ENCODE measurements at regions not wholly inside any gene's neighbourhood (a gene's known extent, or its start where the extent isn't known, plus 50 kb on each side); places are given as distances from the start of the nearest gene placed in this dataset.

DNA sequence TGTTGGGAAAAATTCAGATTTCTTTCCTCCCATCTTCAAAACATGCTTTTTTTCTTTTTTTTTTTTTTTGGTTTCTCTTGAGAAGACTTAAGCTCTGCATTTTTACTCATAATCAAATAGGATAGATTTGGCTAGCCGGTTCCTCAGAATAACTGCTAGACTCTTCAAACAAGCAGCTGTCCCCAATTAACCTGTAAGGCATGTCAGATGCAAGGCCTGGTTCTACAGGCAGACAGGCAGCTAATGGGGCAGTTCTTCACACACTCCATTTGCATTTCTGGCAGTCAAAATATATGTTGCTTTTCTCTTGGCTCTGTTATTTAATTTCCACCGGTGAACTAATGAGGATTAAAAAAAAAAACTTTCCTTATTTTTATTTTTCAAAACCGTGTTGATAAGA, 228.0 kb upstream of the ATP2B1 start:
- DNase-seq (ENCODE audit: extremely low spot score): no peak
- Histone ChIP-seq H3K4me3 (ENCODE audit: low read depth, low read length) (no peak overlapping the region), H3K27ac (ENCODE audit: low read depth) (no peak overlapping the region), H3K36me3 (ENCODE audit: insufficient read depth) (no peaks in the 10 kb centered on the region), H3K4me1 (ENCODE audit: insufficient read depth) (peaks cover 2% of the 10 kb centered on the region)
- WGBS: 58% methylated on average over 3 of the region's 3 CpGs

DNA sequence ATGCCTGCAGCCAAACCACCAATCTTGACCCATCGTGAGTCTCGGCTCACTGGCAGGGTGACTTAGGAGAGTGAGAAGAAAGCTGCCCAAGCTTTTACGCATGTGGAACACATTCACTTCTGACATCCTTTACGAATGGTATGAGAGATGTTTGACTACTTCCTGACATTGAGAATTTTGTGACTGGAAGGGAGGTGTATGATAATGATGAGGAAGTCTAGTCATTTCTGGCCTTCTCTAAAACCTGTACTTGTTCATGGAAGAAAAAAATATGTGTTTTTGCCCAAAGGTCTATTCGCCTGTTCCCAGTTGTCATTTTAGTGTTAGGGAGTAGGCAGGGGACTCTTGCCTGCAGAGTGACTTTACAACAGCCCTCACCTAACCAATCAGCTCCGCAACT, 227.2 kb upstream of the ATP2B1 start:
- no peak for DNase-seq (ENCODE audit: extremely low spot score)
- Histone ChIP-seq H3K4me3 (ENCODE audit: low read depth, low read length) (no peak overlapping the region), H3K4me1 (ENCODE audit: insufficient read depth) (no peaks in the 10 kb centered on the region), H3K36me3 (ENCODE audit: insufficient read depth) (no peaks in the 10 kb centered on the region), H3K27ac (ENCODE audit: low read depth) (no peak overlapping the region)
- 89% methylated on average over 6 of the region's 6 CpGs for WGBS

DNA sequence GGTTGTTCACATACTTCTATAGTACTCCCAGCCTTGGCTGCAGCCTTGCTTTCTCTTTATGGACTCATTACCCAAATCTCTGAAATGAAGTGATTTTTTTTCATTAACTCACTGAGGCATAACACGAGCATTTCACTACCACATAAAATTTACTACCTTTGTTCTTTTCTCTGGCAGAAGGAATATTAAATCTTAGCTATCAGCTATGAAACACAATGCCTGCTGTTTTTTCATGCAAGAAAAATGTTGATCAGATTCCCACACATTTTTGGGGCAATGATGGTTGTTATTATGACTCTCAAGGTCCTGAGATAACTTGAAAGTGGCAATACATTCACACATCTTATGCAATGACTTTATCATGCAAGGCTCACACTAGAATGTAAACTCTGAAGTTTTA, 225.3 kb upstream of the ATP2B1 start:
- 73% methylated on average over 1 of the region's 1 CpG for WGBS
- H3K4me1 ChIP-seq (ENCODE audit: insufficient read depth): no peaks in the 10 kb centered on the region
- no peak for DNase-seq (ENCODE audit: extremely low spot score)
- no peaks in the 10 kb centered on the region for H3K36me3 ChIP-seq (ENCODE audit: insufficient read depth)
- no peak overlapping the region for H3K4me3 ChIP-seq (ENCODE audit: low read depth, low read length)
- no peak overlapping the region for H3K27ac ChIP-seq (ENCODE audit: low read depth)

DNA sequence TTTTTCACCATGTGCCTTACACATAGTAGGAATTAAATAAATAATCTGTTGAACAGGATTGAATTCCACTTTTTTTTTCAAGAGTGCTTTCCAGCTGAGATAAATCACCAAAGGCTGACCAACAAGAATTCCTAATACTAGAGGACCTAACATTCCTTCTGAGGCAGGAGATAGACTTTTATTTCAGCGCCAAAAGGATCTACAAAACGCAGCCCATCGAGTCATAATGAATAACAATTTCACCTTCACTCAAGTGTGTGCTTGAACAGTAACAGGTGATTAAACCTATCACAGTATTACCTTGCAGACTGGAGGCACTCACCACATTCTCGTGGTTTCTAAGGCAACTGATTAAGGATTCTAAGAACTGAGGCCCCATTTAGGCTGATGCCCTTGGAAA, 224.3 kb upstream of the ATP2B1 start:
- no peak for DNase-seq (ENCODE audit: extremely low spot score)
- no peaks in the 10 kb centered on the region for H3K36me3 ChIP-seq (ENCODE audit: insufficient read depth)
- no peaks in the 10 kb centered on the region for H3K4me1 ChIP-seq (ENCODE audit: insufficient read depth)
- H3K4me3 ChIP-seq (ENCODE audit: low read depth, low read length): no peak overlapping the region
- H3K27ac ChIP-seq (ENCODE audit: low read depth): no peak overlapping the region
- 80% methylated on average over 4 of the region's 4 CpGs for WGBS

DNA sequence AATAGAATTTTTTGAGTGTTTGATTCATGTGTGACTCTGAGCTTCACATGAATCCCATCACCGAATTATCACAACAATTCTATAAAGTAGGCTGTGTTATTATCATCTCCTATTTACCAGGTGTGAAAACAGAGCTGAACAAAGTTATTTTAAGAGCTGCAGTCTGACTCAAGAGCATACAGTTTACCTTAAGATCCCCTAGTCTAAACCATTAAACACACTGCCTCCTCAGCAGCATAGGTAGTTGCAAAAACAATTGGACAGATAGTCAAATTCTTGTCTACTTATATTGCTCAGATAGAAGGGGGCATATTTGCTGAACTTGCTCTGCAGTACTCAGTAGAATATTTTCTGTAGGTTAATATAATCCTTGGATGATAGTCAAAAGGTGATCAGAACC, 219.8 kb upstream of the ATP2B1 start:
- H3K27ac ChIP-seq (ENCODE audit: low read depth): no peak overlapping the region
- no peak for DNase-seq (ENCODE audit: extremely low spot score)
- WGBS: 92% methylated on average over 1 of the region's 1 CpG

DNA sequence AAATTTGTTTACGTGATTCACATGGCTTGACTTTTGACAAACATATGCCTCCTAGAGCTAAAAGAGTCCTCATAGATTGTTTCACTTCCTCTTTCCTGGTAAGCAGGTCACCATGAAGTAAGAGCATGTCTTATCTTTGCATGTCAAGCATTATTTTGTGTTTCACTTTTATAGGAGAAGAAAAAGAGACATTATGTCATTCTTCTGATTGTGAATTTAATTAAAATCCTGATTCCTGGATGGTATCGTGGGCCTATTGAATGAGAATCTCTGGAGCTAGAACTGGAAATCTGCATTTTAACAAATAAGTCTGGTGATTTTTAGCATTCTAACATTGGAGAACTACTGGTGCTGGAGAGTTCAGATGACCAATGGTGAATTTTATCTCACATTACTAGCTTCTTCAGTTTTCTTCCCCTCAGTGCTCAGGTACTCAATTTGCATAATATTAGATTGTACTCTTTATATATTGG, 218.6 kb upstream of the ATP2B1 start:
- 88% methylated on average over 2 of the region's 2 CpGs for WGBS
- no peak overlapping the region for H3K4me3 ChIP-seq (ENCODE audit: low read depth, low read length)

More for the DNA sequence above, 219.8 kb upstream of the ATP2B1 start:
- Histone ChIP-seq H3K4me1 (ENCODE audit: insufficient read depth) (no peaks in the 10 kb centered on the region), H3K36me3 (ENCODE audit: insufficient read depth) (no peaks in the 10 kb centered on the region), H3K4me3 (ENCODE audit: low read depth, low read length) (no peak overlapping the region)

DNA sequence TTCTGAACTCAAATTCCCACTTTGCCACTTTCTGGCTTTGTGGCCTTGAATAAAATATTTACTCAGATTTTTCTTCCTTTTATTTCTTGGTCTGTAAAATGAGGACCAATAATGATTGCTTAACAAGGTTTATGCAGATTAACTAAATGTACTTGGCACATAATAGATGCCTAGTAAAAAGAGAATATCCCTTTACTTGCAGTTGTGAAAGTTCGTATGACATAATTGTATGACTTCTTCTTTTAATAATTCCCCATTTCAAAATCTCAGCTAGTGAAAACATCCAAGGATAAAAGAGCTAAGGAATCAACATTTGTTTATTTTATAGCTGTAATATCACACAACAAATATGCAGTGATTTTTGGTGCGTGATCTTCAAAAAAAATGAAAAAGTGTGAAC, 215.6 kb upstream of the ATP2B1 start:
- DNase-seq (ENCODE audit: extremely low spot score): no peak
- Histone ChIP-seq H3K36me3 (ENCODE audit: insufficient read depth) (no peaks in the 10 kb centered on the region), H3K4me1 (ENCODE audit: insufficient read depth) (no peaks in the 10 kb centered on the region), H3K27ac (ENCODE audit: low read depth) (no peak overlapping the region), H3K4me3 (ENCODE audit: low read depth, low read length) (no peak overlapping the region)
- WGBS: 71% methylated on average over 2 of the region's 2 CpGs

More for the DNA sequence above, 218.6 kb upstream of the ATP2B1 start:
- Histone ChIP-seq H3K27ac (ENCODE audit: low read depth) (no peak overlapping the region), H3K36me3 (ENCODE audit: insufficient read depth) (no peaks in the 10 kb centered on the region), H3K4me1 (ENCODE audit: insufficient read depth) (no peaks in the 10 kb centered on the region)
- no peak for DNase-seq (ENCODE audit: extremely low spot score)

DNA sequence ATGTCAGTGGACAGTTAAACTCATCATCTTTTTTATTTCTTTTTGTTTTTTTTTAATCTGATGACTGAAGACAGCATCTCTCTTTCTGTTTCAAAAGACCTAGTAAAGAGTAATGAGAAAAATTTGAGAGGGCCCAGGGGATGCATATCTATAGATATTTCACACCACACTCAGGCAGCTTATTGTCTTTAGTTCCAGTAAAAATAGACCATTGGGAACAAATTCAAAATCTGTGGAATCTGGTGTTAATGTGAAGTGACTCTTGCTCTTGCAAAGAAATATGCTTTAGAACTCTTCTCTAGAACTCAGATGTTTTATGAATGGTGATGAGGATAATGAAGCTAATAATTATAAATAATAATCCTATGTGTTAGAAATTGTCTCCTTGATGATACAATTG, 214.5 kb upstream of the ATP2B1 start:
- no peak for DNase-seq (ENCODE audit: extremely low spot score)
- H3K36me3 ChIP-seq (ENCODE audit: insufficient read depth): no peaks in the 10 kb centered on the region

DNA sequence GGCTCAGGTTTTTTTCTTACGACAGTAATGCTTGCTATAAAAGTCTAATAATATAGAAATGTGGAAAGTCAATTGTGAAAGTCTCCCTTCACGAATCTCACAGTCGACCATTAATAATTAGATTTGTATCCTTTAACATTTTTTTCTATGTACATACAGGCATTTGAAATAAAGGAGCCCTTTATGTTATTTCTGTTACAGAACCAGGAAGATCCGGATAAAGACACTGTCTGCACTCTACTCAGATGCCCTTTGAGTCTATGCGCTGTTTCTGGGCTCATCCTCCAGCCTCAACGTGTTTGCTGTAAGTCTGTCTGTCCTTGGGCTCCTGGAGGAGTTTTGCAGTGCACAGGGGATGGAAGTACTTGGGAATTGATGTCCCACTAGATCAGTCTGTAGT, 212.2 kb upstream of the ATP2B1 start:
- DNase-seq (ENCODE audit: extremely low spot score): no peak
- Histone ChIP-seq H3K4me1 (ENCODE audit: insufficient read depth) (no peaks in the 10 kb centered on the region), H3K4me3 (ENCODE audit: low read depth, low read length) (no peak overlapping the region), H3K27ac (ENCODE audit: low read depth) (no peak overlapping the region), H3K36me3 (ENCODE audit: insufficient read depth) (no peaks in the 10 kb centered on the region)
- 85% methylated on average over 6 of the region's 6 CpGs for WGBS

More for the DNA sequence above, 214.5 kb upstream of the ATP2B1 start:
- no peak overlapping the region for H3K27ac ChIP-seq (ENCODE audit: low read depth)
- H3K4me3 ChIP-seq (ENCODE audit: low read depth, low read length): no peak overlapping the region
- no peaks in the 10 kb centered on the region for H3K4me1 ChIP-seq (ENCODE audit: insufficient read depth)

DNA sequence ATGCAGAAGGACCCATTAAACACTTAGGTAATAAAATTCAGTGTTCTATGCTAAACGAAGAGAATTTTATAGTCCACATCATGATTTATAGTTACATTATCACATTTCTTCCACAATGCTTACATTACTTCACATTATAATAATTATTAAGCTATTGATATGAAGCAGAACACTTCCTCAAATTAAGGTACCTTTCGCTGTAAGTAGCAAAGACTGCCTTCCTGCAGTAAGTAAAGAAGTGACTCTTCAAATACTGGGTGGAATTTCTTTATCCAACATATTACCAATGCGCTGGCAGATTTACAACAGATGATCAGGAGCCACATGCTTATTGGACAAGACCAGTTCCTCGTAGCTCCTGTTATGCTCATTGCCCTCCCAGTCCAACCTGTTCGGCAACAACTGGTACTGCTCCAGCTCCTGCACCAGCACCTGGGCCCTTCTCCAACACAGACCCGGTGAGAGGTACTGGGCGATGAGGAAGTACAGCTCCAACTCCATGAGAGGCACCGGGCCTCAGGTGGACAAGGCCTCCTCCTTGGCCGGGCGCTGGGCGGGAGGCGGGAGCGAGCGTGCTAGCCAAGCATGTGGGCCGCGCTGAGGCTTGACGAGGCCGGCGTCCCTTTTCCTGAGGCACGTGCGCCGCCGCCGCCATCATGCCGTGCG, 210.7 kb upstream of the ATP2B1 start:
- DNase-seq (ENCODE audit: extremely low spot score): peak; percentile 60
- Histone ChIP-seq H3K4me1 (ENCODE audit: insufficient read depth) (no peaks in the 10 kb centered on the region), H3K36me3 (ENCODE audit: insufficient read depth) (no peaks in the 10 kb centered on the region), H3K27ac (ENCODE audit: low read depth) (no peak overlapping the region), H3K4me3 (ENCODE audit: low read depth, low read length) (no peak overlapping the region)
- WGBS: 95% methylated on average over 26 of the region's 26 CpGs

DNA sequence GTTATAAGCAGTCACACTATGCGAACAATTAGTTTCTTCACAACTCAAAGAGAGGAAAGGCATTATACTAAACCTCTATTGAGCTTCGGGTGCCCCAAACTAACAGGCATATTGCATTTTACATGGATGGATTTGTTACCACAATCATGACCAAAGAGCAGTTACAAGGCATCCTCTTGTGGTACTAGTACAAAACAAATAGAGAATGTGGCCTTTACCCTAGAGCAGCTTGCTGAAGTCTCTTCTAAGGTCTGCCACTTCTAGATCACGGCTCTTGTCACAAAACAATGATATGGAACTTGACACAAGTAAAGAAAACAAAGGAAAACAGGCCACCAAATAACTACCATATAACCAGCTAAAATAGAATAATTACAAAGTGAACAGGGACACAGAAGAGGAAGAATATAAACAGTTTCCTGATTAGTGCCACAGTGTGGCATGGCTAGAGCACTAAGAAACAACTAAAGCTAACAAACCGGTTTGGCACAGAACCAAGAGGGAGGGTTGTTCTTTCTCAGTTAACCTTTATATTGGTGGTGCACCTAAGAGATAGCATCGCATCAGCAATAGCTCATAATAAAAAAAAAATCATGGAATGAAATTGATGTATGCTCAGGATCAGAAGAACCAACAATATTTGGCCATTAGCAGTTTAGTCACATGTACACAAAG, 209.7 kb upstream of the ATP2B1 start:
- WGBS: 76% methylated on average over 5 of the region's 5 CpGs
- H3K27ac ChIP-seq (ENCODE audit: low read depth): no peak overlapping the region
- H3K4me3 ChIP-seq (ENCODE audit: low read depth, low read length): no peak overlapping the region
- no peaks in the 10 kb centered on the region for H3K36me3 ChIP-seq (ENCODE audit: insufficient read depth)
- peak; percentile 67 for DNase-seq (ENCODE audit: extremely low spot score)
- H3K4me1 ChIP-seq (ENCODE audit: insufficient read depth): no peaks in the 10 kb centered on the region

DNA sequence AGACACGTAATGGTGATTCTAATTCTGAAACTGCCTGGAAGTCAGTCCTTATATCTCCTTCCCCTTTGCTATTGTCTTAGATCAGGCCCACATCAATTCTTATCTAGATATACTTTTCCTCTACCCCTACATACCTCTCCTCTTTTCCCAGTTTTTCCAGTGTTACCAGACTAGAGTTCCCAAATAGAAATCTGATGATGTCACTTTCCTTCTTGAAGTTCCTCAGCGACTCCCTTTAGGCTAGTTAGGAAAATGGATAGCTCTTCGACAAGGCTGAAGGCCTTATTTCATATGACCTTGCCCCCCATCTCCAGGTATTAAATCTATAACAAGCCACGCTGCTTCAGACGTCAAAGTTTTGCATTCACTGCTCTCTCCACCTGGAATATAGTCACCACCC, 201.1 kb upstream of the ATP2B1 start:
- H3K4me1 ChIP-seq (ENCODE audit: insufficient read depth): no peaks in the 10 kb centered on the region
- no peak overlapping the region for H3K27ac ChIP-seq (ENCODE audit: low read depth)
- H3K36me3 ChIP-seq (ENCODE audit: insufficient read depth): no peaks in the 10 kb centered on the region
- H3K4me3 ChIP-seq (ENCODE audit: low read depth, low read length): no peak overlapping the region
- no peak for DNase-seq (ENCODE audit: extremely low spot score)
- WGBS: 95% methylated on average over 5 of the region's 5 CpGs

DNA sequence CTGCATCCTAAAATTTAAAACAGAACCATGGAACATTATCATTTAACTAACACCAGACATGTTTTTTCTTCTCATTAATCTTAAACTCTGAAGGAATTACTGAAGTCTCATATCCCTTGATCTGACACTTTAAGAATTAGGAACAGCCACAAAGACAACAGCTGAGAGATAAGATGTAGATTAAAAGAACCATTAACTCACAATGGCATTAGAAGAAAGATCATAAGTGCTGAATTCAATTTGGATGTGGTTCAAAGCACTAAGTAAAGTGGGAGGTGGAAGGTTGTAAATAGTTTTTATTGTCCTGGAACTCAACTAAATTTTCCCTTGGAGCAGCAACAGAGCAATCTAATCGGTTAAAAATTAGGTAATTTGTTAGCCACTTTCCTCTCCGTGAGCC, 199.0 kb upstream of the ATP2B1 start:
- Histone ChIP-seq H3K4me3 (ENCODE audit: low read depth, low read length) (no peak overlapping the region), H3K27ac (ENCODE audit: low read depth) (no peak overlapping the region), H3K36me3 (ENCODE audit: insufficient read depth) (no peaks in the 10 kb centered on the region), H3K4me1 (ENCODE audit: insufficient read depth) (no peaks in the 10 kb centered on the region)
- no peak for DNase-seq (ENCODE audit: extremely low spot score)
- WGBS: 55% methylated on average over 2 of the region's 2 CpGs

DNA sequence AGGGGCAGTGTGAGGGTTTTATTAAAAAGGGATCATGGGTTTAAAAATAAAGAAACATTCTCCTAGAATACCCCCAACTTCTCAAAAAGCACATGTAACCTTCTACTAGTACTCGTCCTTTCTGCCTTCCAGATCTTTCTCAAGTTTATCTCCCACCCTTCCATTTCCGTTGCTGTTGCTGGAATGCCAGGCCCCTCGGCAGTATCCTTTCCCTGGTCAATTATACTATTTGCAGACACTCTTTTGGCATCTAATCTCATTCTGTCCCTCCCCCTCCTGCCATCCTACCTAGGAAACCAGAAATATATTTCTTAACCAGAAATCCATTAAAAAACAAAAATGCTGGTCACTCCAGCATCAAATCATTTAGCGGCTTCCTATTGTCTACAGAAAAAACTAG, 198.2 kb upstream of the ATP2B1 start:
- WGBS: 92% methylated on average over 4 of the region's 4 CpGs
- DNase-seq (ENCODE audit: extremely low spot score): no peak
- Histone ChIP-seq H3K27ac (ENCODE audit: low read depth) (no peak overlapping the region), H3K4me3 (ENCODE audit: low read depth, low read length) (no peak overlapping the region), H3K4me1 (ENCODE audit: insufficient read depth) (no peaks in the 10 kb centered on the region), H3K36me3 (ENCODE audit: insufficient read depth) (no peaks in the 10 kb centered on the region)
